HEK293 (cell line): ENCODE measurements at regions not wholly inside any gene's neighbourhood (a gene's known extent, or its start where the extent isn't known, plus 50 kb on each side); places are given as distances from the start of the nearest gene placed in this dataset.
A peak's percentile ranks its signal among the peaks of the same experiment; 100 is the strongest.

Source experiments
- CTCF ChIA-PET: fragments of 350-600 bp; formaldehyde crosslinking; extraction: SDS; loops from one replicate; lab custom pipeline; 2021; ENCODE audit warnings: antibody characterized with exemption; lab: Yijun Ruan, JAX
- POLR2A ChIA-PET: fragments of 300-600 bp; formaldehyde crosslinking; extraction: SDS; loops from one replicate; lab custom pipeline; 2020; ENCODE audit warnings: antibody characterized with exemption, inconsistent platforms; lab: Yijun Ruan, JAX
- H3K27ac ChIP-seq: fragments of 200-500 bp; sonication (Bioruptor generic); 2 replicates; pipeline ENCODE4 v1.5.1; 2014; ENCODE audit warnings: low read depth, low read length, control low read depth, inconsistent platforms; ENCODE audit errors: extremely low read depth
- H3K36me3 ChIP-seq, 2 experiments: fragments of 200-500 bp in 1 of 2; sonication (Bioruptor generic) in 1 of 2; 1 replicate in 1 of 2; 2 replicates in 1 of 2; pipeline ENCODE4 v1.5.1; 2014 to 2017; ENCODE audit warnings: inconsistent platforms in 2 of 2, low read length in 2 of 2; ENCODE audit not compliant: control insufficient read depth in 2 of 2, insufficient read depth in 1 of 2
- H3K4me1 ChIP-seq: fragments of 200-500 bp; sonication (Bioruptor generic); 2 replicates; pipeline ENCODE4 v1.5.1; 2014; ENCODE audit warnings: mild to moderate bottlenecking, low read length, inconsistent platforms; ENCODE audit not compliant: control insufficient read depth, insufficient read depth
- H3K4me3 ChIP-seq: 2 replicates; pipeline ENCODE4 v1.5.1; 2011; ENCODE audit warnings: low read depth, mild to moderate bottlenecking, control low read depth, low read length, moderate library complexity
- H3K9me3 ChIP-seq: fragments of 200-500 bp; sonication (Bioruptor generic); 2 replicates; pipeline ENCODE4 v1.5.1; 2014; ENCODE audit warnings: low read depth, low read length, inconsistent platforms; ENCODE audit not compliant: control insufficient read depth, insufficient read depth
- BCL11A ChIP-seq: fragments of 450-650 bp; formaldehyde crosslinking; IDR thresholded peaks from 2 replicates; pipeline ENCODE4 v1.5.1; 2016; ENCODE audit warnings: low read depth, missing biosample characterization, missing genetic modification characterization
- GLI4 ChIP-seq: fragments of 450-650 bp; formaldehyde crosslinking; IDR thresholded peaks from 2 replicates; pipeline ENCODE4 v1.5.1; 2016; ENCODE audit warnings: missing biosample characterization, missing genetic modification characterization
- KLF10 ChIP-seq: fragments of 450-650 bp; IDR thresholded peaks from 2 replicates; pipeline ENCODE4 v1.5.1; 2018; ENCODE audit warnings: missing biosample characterization, mild to moderate bottlenecking, missing genetic modification characterization
- KLF8 ChIP-seq: fragments of 450-650 bp; formaldehyde crosslinking; IDR thresholded peaks from 2 replicates; pipeline ENCODE4 v1.5.1; 2016; ENCODE audit warnings: missing biosample characterization, missing genetic modification characterization
- OVOL3 ChIP-seq: fragments of 450-650 bp; formaldehyde crosslinking; IDR thresholded peaks from 2 replicates; pipeline ENCODE4 v1.5.1; 2016; ENCODE audit warnings: missing biosample characterization, missing genetic modification characterization
- RBAK ChIP-seq: fragments of 450-650 bp; formaldehyde crosslinking; IDR thresholded peaks from 2 replicates; pipeline ENCODE4 v1.5.1; 2016; ENCODE audit warnings: missing biosample characterization, missing genetic modification characterization
- SETDB1 ChIP-seq: IDR thresholded peaks from one replicate; pipeline ENCODE4 v1.6.1; 2017; ENCODE audit warnings: mild to moderate bottlenecking, low read length, moderate library complexity, mixed read lengths; ENCODE audit not compliant: insufficient read length
- TRIM28 ChIP-seq: IDR thresholded peaks from 2 replicates; pipeline ENCODE4 v1.6.1; 2011; ENCODE audit warnings: low read length, control low read depth, borderline replicate concordance
- ZBTB1 ChIP-seq: fragments of 450-650 bp; formaldehyde crosslinking; IDR thresholded peaks from 2 replicates; pipeline ENCODE4 v1.5.1; 2016; ENCODE audit warnings: missing biosample characterization, missing genetic modification characterization
- ZFP69B ChIP-seq: fragments of 450-650 bp; formaldehyde crosslinking; IDR thresholded peaks from 2 replicates; pipeline ENCODE4 v1.5.1; 2016; ENCODE audit warnings: missing biosample characterization, missing genetic modification characterization
- ZNF121 ChIP-seq: fragments of 450-650 bp; formaldehyde crosslinking; IDR thresholded peaks from 2 replicates; pipeline ENCODE4 v1.5.1; 2016; ENCODE audit warnings: missing biosample characterization, missing genetic modification characterization
- ZNF202 ChIP-seq: fragments of 450-650 bp; formaldehyde crosslinking; IDR thresholded peaks from 2 replicates; pipeline ENCODE4 v1.5.1; 2016; ENCODE audit warnings: missing biosample characterization, missing genetic modification characterization, borderline replicate concordance
- ZNF221 ChIP-seq: fragments of 450-650 bp; formaldehyde crosslinking; IDR thresholded peaks from 2 replicates; pipeline ENCODE4 v1.5.1; 2017; ENCODE audit warnings: missing biosample characterization, missing genetic modification characterization, borderline replicate concordance
- ZNF23 ChIP-seq: fragments of 450-650 bp; formaldehyde crosslinking; IDR thresholded peaks from 2 replicates; pipeline ENCODE4 v1.5.1; 2016; ENCODE audit warnings: missing biosample characterization, missing genetic modification characterization, borderline replicate concordance
- ZNF324 ChIP-seq: fragments of 450-650 bp; formaldehyde crosslinking; IDR thresholded peaks from 2 replicates; pipeline ENCODE4 v1.5.1; 2016; ENCODE audit warnings: missing biosample characterization, missing genetic modification characterization
- ZNF366 ChIP-seq: fragments of 450-650 bp; formaldehyde crosslinking; conservative IDR thresholded peaks from 2 replicates; pipeline ENCODE4 v1.5.1; 2016; ENCODE audit warnings: missing biosample characterization, missing genetic modification characterization
- ZNF394 ChIP-seq: fragments of 450-650 bp; formaldehyde crosslinking; IDR thresholded peaks from 2 replicates; pipeline ENCODE4 v1.5.1; 2016; ENCODE audit warnings: missing biosample characterization, missing genetic modification characterization, mild to moderate bottlenecking, moderate library complexity, borderline replicate concordance
- ZNF521 ChIP-seq: fragments of 450-650 bp; formaldehyde crosslinking; IDR thresholded peaks from 2 replicates; pipeline ENCODE4 v1.5.1; 2017; ENCODE audit warnings: missing biosample characterization, mild to moderate bottlenecking, missing genetic modification characterization
- ZNF529 ChIP-seq: fragments of 450-650 bp; formaldehyde crosslinking; IDR thresholded peaks from 2 replicates; pipeline ENCODE4 v1.5.1; 2017; ENCODE audit warnings: missing genetic modification characterization, missing biosample characterization; ENCODE audit not compliant: insufficient replicate concordance
- ZNF555 ChIP-seq: fragments of 450-650 bp; formaldehyde crosslinking; conservative IDR thresholded peaks from 2 replicates; pipeline ENCODE4 v1.5.1; 2017; ENCODE audit warnings: missing biosample characterization, mild to moderate bottlenecking, missing genetic modification characterization, inconsistent platforms
- ZNF585B ChIP-seq: fragments of 450-650 bp; formaldehyde crosslinking; IDR thresholded peaks from 2 replicates; pipeline ENCODE4 v1.5.1; 2016; ENCODE audit warnings: missing biosample characterization, missing genetic modification characterization
- ZNF610 ChIP-seq: fragments of 450-650 bp; formaldehyde crosslinking; IDR thresholded peaks from 2 replicates; pipeline ENCODE4 v1.5.1; 2016; ENCODE audit warnings: missing biosample characterization, missing genetic modification characterization, borderline replicate concordance
- ZNF654 ChIP-seq: fragments of 450-650 bp; formaldehyde crosslinking; IDR thresholded peaks from 2 replicates; pipeline ENCODE4 v1.5.1; 2016; ENCODE audit warnings: low read depth, missing biosample characterization, missing genetic modification characterization
- ZNF701 ChIP-seq: fragments of 450-650 bp; formaldehyde crosslinking; IDR thresholded peaks from 2 replicates; pipeline ENCODE4 v1.5.1; 2016; ENCODE audit warnings: missing biosample characterization, missing genetic modification characterization
- ZNF768 ChIP-seq: fragments of 450-650 bp; formaldehyde crosslinking; IDR thresholded peaks from 2 replicates; pipeline ENCODE4 v1.5.1; 2018; ENCODE audit warnings: missing biosample characterization, mild to moderate bottlenecking, missing genetic modification characterization
- ZNF777 ChIP-seq: fragments of 450-650 bp; formaldehyde crosslinking; IDR thresholded peaks from 2 replicates; pipeline ENCODE4 v1.5.1; 2017; ENCODE audit warnings: missing biosample characterization, missing genetic modification characterization, borderline replicate concordance
- ZNF791 ChIP-seq: fragments of 450-650 bp; formaldehyde crosslinking; IDR thresholded peaks from 2 replicates; pipeline ENCODE4 v1.5.1; 2016; ENCODE audit warnings: missing biosample characterization, missing genetic modification characterization
- TF ChIP-seq, protein P1 (sequence below): fragments of 450-650 bp; formaldehyde crosslinking; IDR thresholded peaks from 2 replicates; pipeline ENCODE4 v1.5.1; 2016; ENCODE audit warnings: missing biosample characterization, missing genetic modification characterization
- TF ChIP-seq, protein P2 (sequence below): fragments of 450-650 bp; formaldehyde crosslinking; IDR thresholded peaks from 2 replicates; pipeline ENCODE4 v1.5.1; 2017; ENCODE audit warnings: missing biosample characterization, missing genetic modification characterization
- TF ChIP-seq, protein P3 (sequence below): fragments of 450-650 bp; formaldehyde crosslinking; optimal IDR thresholded peaks from 2 replicates; pipeline ENCODE3; 2016; ENCODE audit warnings: missing biosample characterization, mild to moderate bottlenecking, missing genetic modification characterization
- TF ChIP-seq, protein P4 (sequence below): fragments of 450-650 bp; formaldehyde crosslinking; IDR thresholded peaks from 2 replicates; pipeline ENCODE4 v1.5.1; 2016; ENCODE audit warnings: missing biosample characterization, missing genetic modification characterization

DNA sequence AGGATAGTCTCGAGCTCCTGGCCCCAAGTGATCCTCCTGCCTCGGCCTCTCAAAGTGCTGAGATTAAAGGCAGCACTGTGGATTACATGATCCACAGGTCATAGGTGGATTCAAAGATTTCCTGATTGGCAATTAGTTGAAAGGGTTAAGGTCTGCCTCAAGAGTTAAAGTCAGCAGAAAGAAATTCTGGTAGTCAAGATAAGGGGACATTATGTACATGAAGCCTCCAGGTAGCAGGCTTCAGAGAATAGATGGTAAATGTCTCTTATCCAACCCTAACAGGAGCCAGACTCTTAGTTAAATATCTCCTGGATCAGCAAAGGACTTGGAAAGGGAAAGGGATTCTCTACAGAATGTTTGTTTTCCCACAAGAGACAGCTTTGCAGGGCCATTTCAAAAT lies 93.7 kb downstream of the SKIDA1 start:
- ChIA-PET POLR2A (no interaction called here), CTCF (no interaction called here)
- Histone ChIP-seq H3K36me3 (no peaks in the 10 kb centered on the region), H3K4me3 (no peak overlapping the region), H3K4me1 (no peaks in the 10 kb centered on the region), H3K27ac (no peak overlapping the region), H3K9me3 (no peaks in the 10 kb centered on the region)
- no peak for TF ChIP-seq BCL11A
- no peak for TF ChIP-seq KLF10 (tag by site-specific recombination)
- TF ChIP-seq RBAK (tag by site-specific recombination), result no peak
- no peak for TF ChIP-seq ZFP69B (tag by site-specific recombination)
- TF ChIP-seq ZNF202 (tag by site-specific recombination), result no peak
- TF ChIP-seq TRIM28, result no peak
- no peak for TF ChIP-seq ZNF555
- TF ChIP-seq GLI4 (tag by site-specific recombination), result no peak
- TF ChIP-seq, protein P1, sequence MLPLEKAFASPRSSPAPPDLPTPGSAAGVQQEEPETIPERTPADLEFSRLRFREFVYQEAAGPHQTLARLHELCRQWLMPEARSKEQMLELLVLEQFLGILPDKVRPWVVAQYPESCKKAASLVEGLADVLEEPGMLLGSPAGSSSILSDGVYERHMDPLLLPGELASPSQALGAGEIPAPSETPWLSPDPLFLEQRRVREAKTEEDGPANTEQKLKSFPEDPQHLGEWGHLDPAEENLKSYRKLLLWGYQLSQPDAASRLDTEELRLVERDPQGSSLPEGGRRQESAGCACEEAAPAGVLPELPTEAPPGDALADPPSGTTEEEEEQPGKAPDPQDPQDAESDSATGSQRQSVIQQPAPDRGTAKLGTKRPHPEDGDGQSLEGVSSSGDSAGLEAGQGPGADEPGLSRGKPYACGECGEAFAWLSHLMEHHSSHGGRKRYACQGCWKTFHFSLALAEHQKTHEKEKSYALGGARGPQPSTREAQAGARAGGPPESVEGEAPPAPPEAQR (tag by site-specific recombination), result no peak
- no peak for TF ChIP-seq ZNF23
- TF ChIP-seq, protein P2, sequence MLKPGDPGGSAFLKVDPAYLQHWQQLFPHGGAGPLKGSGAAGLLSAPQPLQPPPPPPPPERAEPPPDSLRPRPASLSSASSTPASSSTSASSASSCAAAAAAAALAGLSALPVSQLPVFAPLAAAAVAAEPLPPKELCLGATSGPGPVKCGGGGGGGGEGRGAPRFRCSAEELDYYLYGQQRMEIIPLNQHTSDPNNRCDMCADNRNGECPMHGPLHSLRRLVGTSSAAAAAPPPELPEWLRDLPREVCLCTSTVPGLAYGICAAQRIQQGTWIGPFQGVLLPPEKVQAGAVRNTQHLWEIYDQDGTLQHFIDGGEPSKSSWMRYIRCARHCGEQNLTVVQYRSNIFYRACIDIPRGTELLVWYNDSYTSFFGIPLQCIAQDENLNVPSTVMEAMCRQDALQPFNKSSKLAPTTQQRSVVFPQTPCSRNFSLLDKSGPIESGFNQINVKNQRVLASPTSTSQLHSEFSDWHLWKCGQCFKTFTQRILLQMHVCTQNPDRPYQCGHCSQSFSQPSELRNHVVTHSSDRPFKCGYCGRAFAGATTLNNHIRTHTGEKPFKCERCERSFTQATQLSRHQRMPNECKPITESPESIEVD (tag by site-specific recombination), result no peak
- TF ChIP-seq, protein P3, sequence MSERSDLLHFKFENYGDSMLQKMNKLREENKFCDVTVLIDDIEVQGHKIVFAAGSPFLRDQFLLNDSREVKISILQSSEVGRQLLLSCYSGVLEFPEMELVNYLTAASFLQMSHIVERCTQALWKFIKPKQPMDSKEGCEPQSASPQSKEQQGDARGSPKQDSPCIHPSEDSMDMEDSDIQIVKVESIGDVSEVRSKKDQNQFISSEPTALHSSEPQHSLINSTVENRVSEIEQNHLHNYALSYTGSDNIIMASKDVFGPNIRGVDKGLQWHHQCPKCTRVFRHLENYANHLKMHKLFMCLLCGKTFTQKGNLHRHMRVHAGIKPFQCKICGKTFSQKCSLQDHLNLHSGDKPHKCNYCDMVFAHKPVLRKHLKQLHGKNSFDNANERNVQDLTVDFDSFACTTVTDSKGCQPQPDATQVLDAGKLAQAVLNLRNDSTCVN (tag by site-specific recombination), result no peak
- TF ChIP-seq, protein P4, sequence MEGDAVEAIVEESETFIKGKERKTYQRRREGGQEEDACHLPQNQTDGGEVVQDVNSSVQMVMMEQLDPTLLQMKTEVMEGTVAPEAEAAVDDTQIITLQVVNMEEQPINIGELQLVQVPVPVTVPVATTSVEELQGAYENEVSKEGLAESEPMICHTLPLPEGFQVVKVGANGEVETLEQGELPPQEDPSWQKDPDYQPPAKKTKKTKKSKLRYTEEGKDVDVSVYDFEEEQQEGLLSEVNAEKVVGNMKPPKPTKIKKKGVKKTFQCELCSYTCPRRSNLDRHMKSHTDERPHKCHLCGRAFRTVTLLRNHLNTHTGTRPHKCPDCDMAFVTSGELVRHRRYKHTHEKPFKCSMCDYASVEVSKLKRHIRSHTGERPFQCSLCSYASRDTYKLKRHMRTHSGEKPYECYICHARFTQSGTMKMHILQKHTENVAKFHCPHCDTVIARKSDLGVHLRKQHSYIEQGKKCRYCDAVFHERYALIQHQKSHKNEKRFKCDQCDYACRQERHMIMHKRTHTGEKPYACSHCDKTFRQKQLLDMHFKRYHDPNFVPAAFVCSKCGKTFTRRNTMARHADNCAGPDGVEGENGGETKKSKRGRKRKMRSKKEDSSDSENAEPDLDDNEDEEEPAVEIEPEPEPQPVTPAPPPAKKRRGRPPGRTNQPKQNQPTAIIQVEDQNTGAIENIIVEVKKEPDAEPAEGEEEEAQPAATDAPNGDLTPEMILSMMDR (tag by site-specific recombination), result no peak
- TF ChIP-seq ZBTB1 (tag by site-specific recombination), result no peak
- no peak for TF ChIP-seq ZNF791 (tag by site-specific recombination)
- TF ChIP-seq ZNF768 (tag by site-specific recombination), result no peak
- TF ChIP-seq ZNF654 (tag by site-specific recombination), result no peak
- TF ChIP-seq ZNF701 (tag by site-specific recombination), result no peak

DNA sequence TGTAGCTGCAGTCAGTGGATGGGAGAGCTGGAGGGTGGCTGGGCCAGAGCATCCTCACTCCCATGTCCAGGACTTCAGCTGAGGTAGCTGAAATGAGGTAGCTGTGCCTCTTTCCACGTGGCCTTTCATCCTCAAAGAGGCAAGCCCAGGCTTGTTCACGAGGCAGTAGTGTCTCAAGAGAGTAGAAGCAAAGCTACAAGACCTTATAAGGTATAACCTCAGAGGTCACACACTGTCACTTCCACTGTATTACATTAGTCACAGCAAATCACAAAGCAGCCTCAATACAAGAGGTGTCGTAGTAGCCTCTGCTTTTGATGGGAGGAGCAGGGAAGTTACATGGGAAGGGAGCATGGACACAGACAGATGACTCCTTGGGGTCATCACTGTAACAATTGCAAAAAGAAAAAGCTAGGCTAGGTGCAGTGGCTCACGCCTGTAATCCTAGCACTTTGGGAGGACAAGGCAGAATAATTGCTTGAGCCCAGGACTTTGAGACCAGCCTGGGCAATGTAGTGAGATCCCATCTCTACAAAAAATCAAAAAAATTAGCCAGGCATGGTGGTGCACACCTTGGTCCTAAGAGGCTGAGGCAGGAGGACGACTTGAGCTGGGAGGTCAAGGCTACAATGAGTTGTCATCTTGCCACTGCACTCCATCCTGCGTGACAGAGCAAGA lies 97.5 kb downstream of the SKIDA1 start:
- Histone ChIP-seq H3K36me3 (no peaks in the 10 kb centered on the region), H3K27ac (no peak overlapping the region), H3K4me1 (no peaks in the 10 kb centered on the region), H3K9me3 (no peaks in the 10 kb centered on the region), H3K4me3 (no peak overlapping the region)
- ChIA-PET CTCF (interaction anchor here (0.6 kb wide), 2 partner anchors 48 to 149 kb away, joined by 4 read pairs; no protein-coding TSS in a partner anchor), POLR2A (no interaction called here)
- peak; percentile 81 for TF ChIP-seq ZNF121 (tag by site-specific recombination)
- peak; percentile 93 for TF ChIP-seq ZNF394 (tag by site-specific recombination)
- TF ChIP-seq ZNF324 (tag by site-specific recombination), result no peak
- peak; percentile 17 for TF ChIP-seq ZNF529 (tag by site-specific recombination)
- no peak for TF ChIP-seq ZNF777 (tag by site-specific recombination)
- TF ChIP-seq OVOL3, result no peak
- no peak for TF ChIP-seq ZNF221 (tag by site-specific recombination)
- 0 out of 2 replicates have a peak, but pooled peaks have one; percentile 22 for TF ChIP-seq ZNF366 (tag by site-specific recombination)
- TF ChIP-seq ZNF521 (tag by site-specific recombination), result no peak
- peak; percentile 90 for TF ChIP-seq SETDB1
- 0 out of 2 replicates have a peak, but pooled peaks have one; percentile 17 for TF ChIP-seq KLF8 (tag by site-specific recombination)
- TF ChIP-seq ZNF585B (tag by site-specific recombination), result no peak
- TF ChIP-seq ZNF23, result no peak
- 0 out of 2 replicates have a peak, but pooled peaks have one; percentile 34 for TF ChIP-seq ZNF610 (tag by site-specific recombination)
